GM12878 (cell line): ENCODE measurements at regions not wholly inside any gene's neighbourhood (a gene's known extent, or its start where the extent isn't known, plus 50 kb on each side); places are given as distances from the start of the nearest gene placed in this dataset.
"Not testable (repeated sequence)": the region's sequence is repeated elsewhere in the genome, so short reads cannot be mapped to it uniquely, and the experiment has no call there.

ENCODE experiments used
- ATAC-seq: fragments of 200-7000 bp; cut with Tn5 transposase; 3 replicates; pipeline ENCODE4 v1.9.1; 2020; ENCODE audit warnings: mild to moderate bottlenecking, moderate library complexity
- BruUV-seq: library from RNA; stranded (reverse); fragments of 400-500 nt; replicated peaks from 2 replicates; lab custom pipeline; 2021; lab: Mats Ljungman, UMichigan
- CTCF ChIA-PET: fragments of 300-600 bp; sonication (Branson Sonifier 250); formaldehyde crosslinking; extraction: SDS; loops from one replicate; lab custom pipeline; 2021; ENCODE audit warnings: inconsistent platforms; lab: Yijun Ruan, JAX
- POLR2A ChIA-PET: fragments of 350-600 bp; formaldehyde crosslinking; extraction: SDS; loops from one replicate; lab custom pipeline; 2021; ENCODE audit warnings: inconsistent platforms; lab: Charles Lee
- RAD21 ChIA-PET: fragments of 300-600 bp; sonication (Branson Sonifier 250); formaldehyde crosslinking; loops from one replicate; lab custom pipeline; 2023; ENCODE audit warnings: antibody characterized with exemption; ENCODE audit not compliant: unreplicated experiment; lab: Charles Lee
- SMC1A ChIA-PET: fragments of 300-600 bp; sonication (Branson Sonifier 250); formaldehyde crosslinking; loops from one replicate; lab custom pipeline; 2023; ENCODE audit not compliant: unreplicated experiment, uncharacterized antibody; lab: Charles Lee
- DNase-seq: peaks from one replicate; pipeline ENCODE4 v3.0.0-alpha.2; 2011; ENCODE audit warnings: low read depth, low spot score
- FAIRE-seq: peaks from 3 replicates; lab custom pipeline; 2011; peaks lifted over from hg19 to GRCh38; lab: Jason Lieb, UNC
- H2AFZ ChIP-seq: 2 replicates; pipeline ENCODE4 v1.6.0; 2011; ENCODE audit warnings: low read depth, low read length, control low read depth; ENCODE audit not compliant: control insufficient read depth
- H3K27ac ChIP-seq: 2 replicates; pipeline ENCODE4 v1.5.1; 2011; ENCODE audit warnings: control low read depth; ENCODE audit not compliant: control insufficient read depth, insufficient read depth
- H3K27me3 ChIP-seq, 2 experiments: replicated peaks in 1 of 2; 2 replicates each; pipeline versions ENCODE4 v1.6.0 to v1.6.1; 2011; ENCODE audit warnings: low read length in 1 of 2; ENCODE audit not compliant: control insufficient read depth in 2 of 2, insufficient read depth in 2 of 2
- H3K36me3 ChIP-seq, 2 experiments: 2 replicates each; pipeline ENCODE4 v1.5.1; 2011; ENCODE audit warnings: low read length in 1 of 2; ENCODE audit not compliant: control insufficient read depth in 2 of 2, insufficient read depth in 2 of 2
- H3K4me1 ChIP-seq: 2 replicates; pipeline ENCODE4 v1.6.1; 2011; ENCODE audit warnings: mild to moderate bottlenecking, low read length, moderate library complexity, mixed read lengths; ENCODE audit not compliant: control insufficient read depth, insufficient read depth
- H3K4me2 ChIP-seq: 2 replicates; pipeline ENCODE4 v1.6.0; 2011; ENCODE audit warnings: control low read depth; ENCODE audit not compliant: control insufficient read depth, insufficient read depth
- H3K4me3 ChIP-seq: fragments of 200-600 bp; sonication (generic); 2 replicates; pipeline ENCODE4 v1.5.1; 2016
- H3K79me2 ChIP-seq: 2 replicates; pipeline ENCODE4 v1.6.0; 2011; ENCODE audit warnings: low read length; ENCODE audit not compliant: control insufficient read depth, insufficient read depth
- H3K9ac ChIP-seq: 2 replicates; pipeline ENCODE4 v1.8.0; 2011; ENCODE audit warnings: low read length, control low read depth, mixed read lengths; ENCODE audit not compliant: control insufficient read depth, insufficient read depth
- H3K9me3 ChIP-seq: replicated peaks from 3 replicates; pipeline ENCODE4 v1.5.1; 2011; ENCODE audit warnings: mild to moderate bottlenecking, low read length; ENCODE audit not compliant: control insufficient read depth, insufficient read depth
- H4K20me1 ChIP-seq: 2 replicates; pipeline ENCODE4 v1.6.0; 2011; ENCODE audit not compliant: control insufficient read depth, insufficient read depth
- GATAD2B ChIP-seq: fragments of 450-650 bp; conservative IDR thresholded peaks from 2 replicates; pipeline ENCODE4 v1.6.1; 2017; ENCODE audit warnings: low read depth, mild to moderate bottlenecking, moderate library complexity
- MTA2 ChIP-seq: fragments of 450-650 bp; IDR thresholded peaks from 2 replicates; pipeline ENCODE4 v1.6.1; 2016; ENCODE audit warnings: low read depth, mild to moderate bottlenecking, moderate library complexity
- SRF ChIP-seq, 2 experiments: IDR thresholded peaks; 2 replicates each; pipeline ENCODE4 v1.6.1; 2011; ENCODE audit warnings: low read depth in 2 of 2, low read length in 2 of 2, mild to moderate bottlenecking in 1 of 2, moderate library complexity in 1 of 2
- TCF7 ChIP-seq: IDR thresholded peaks from 2 replicates; pipeline ENCODE4 v1.6.1; 2014; ENCODE audit warnings: antibody characterized with exemption, borderline replicate concordance
- ZNF217 ChIP-seq: fragments of 450-650 bp; IDR thresholded peaks from 2 replicates; pipeline ENCODE4 v1.6.1; 2017; ENCODE audit warnings: antibody characterized with exemption, mild to moderate bottlenecking
- WGBS: methylation state at CpG from one replicate; pipeline ENCODE4 v1.1.6; 2016; ENCODE audit warnings: low lambda C conversion rate; ENCODE audit not compliant: insufficient replicate concordance, insufficient coverage; ENCODE audit errors: missing lambda C conversion rate; 5-methylcytosine and 5-hydroxymethylcytosine counted together
- in situ Hi-C: fragments of 300-500 bp; cut with MboI; formaldehyde crosslinking; loops from 9 replicates; pipeline ENCODE4 v1.14.3; 2018; ENCODE audit warnings: mixed read lengths
- intact Hi-C: fragments of 100-400 bp; cut with micrococcal nuclease; formaldehyde crosslinking; loops from one replicate; pipeline ENCODE4 v1.14.2; 2022; ENCODE audit not compliant: unreplicated experiment
- TF ChIP-seq, protein P1 (sequence below): fragments of 450-650 bp; IDR thresholded peaks from 2 replicates; pipeline ENCODE4 v1.6.1; 2017; ENCODE audit warnings: mild to moderate bottlenecking, low read depth, inconsistent platforms; ENCODE audit not compliant: poor library complexity, severe bottlenecking

- Histone ChIP-seq H3K4me1 (no peaks in the 10 kb centered on the region), H3K79me2 (no peaks in the 10 kb centered on the region), H3K9me3 (no peaks in the 10 kb centered on the region), H3K4me2 (no peak overlapping the region), H3K4me3 (no peak overlapping the region), H3K27ac (no peak overlapping the region), H3K27me3 (no peaks in the 10 kb centered on the region; a peak in 1 of 4 replicates), H3K9ac (no peak overlapping the region), H3K36me3 (no peaks in the 10 kb centered on the region), H4K20me1 (no peaks in the 10 kb centered on the region; the same call in 1 of the 2 replicates), H2AFZ (no peak overlapping the region)
- BruUV-seq = no TSS peak
- SMC1A ChIA-PET = no interaction called here
- TF ChIP-seq, protein P1, sequence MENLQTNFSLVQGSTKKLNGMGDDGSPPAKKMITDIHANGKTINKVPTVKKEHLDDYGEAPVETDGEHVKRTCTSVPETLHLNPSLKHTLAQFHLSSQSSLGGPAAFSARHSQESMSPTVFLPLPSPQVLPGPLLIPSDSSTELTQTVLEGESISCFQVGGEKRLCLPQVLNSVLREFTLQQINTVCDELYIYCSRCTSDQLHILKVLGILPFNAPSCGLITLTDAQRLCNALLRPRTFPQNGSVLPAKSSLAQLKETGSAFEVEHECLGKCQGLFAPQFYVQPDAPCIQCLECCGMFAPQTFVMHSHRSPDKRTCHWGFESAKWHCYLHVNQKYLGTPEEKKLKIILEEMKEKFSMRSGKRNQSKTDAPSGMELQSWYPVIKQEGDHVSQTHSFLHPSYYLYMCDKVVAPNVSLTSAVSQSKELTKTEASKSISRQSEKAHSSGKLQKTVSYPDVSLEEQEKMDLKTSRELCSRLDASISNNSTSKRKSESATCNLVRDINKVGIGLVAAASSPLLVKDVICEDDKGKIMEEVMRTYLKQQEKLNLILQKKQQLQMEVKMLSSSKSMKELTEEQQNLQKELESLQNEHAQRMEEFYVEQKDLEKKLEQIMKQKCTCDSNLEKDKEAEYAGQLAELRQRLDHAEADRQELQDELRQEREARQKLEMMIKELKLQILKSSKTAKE = no peak
- TF ChIP-seq ZNF217 (no peak), TCF7 (no peak), GATAD2B (no peak), MTA2 (no peak)
- POLR2A ChIA-PET = no interaction called here
- no peak for ATAC-seq
- FAIRE-seq = no peak
- in situ Hi-C loops = no loop called here
- CTCF ChIA-PET = no interaction called here
- DNase-seq = no peak
- WGBS = 25% methylated on average over 8 of the region's 8 CpGs
- intact Hi-C loops = no loop called here
- RAD21 ChIA-PET = no interaction called here
These were observed 81.4 kb upstream of the PODXL start for GRCh38 chr7:131637859-131638258.

GRCh38 chr7:131636092-131636491, 79.7 kb upstream of the PODXL start:
- Histone ChIP-seq H3K27ac (no peak overlapping the region), H3K36me3 (no peaks in the 10 kb centered on the region), H4K20me1 (no peaks in the 10 kb centered on the region; the same call in 1 of the 2 replicates), H3K79me2 (no peaks in the 10 kb centered on the region), H2AFZ (no peak overlapping the region), H3K27me3 (no peaks in the 10 kb centered on the region; a peak in 1 of 4 replicates), H3K9me3 (no peaks in the 10 kb centered on the region), H3K9ac (no peak overlapping the region), H3K4me1 (no peaks in the 10 kb centered on the region), H3K4me3 (no peak overlapping the region), H3K4me2 (no peak overlapping the region)
- FAIRE-seq (no peak), ATAC-seq (no peak), DNase-seq (no peak)
- in situ Hi-C loops = no loop called here
- RAD21 ChIA-PET = no interaction called here
- no peak for TF ChIP-seq SRF (IDR thresholded peaks at IDR 0.05; ENCODE audit: low read depth in 2 of 2, low read length in 2 of 2)
- POLR2A ChIA-PET = no interaction called here
- SMC1A ChIA-PET = no interaction called here
- BruUV-seq = no TSS peak
- CTCF ChIA-PET = no interaction called here
- 61% methylated on average over 13 of the region's 13 CpGs for WGBS
- intact Hi-C loops = no loop called here

- DNase-seq, in situ Hi-C loops, intact Hi-C loops, H3K4me1 ChIP-seq, H2AFZ ChIP-seq, FAIRE-seq, ATAC-seq, H3K27me3 ChIP-seq, H3K36me3 ChIP-seq, POLR2A ChIA-PET, H3K9ac ChIP-seq, RAD21 ChIA-PET, H3K4me2 ChIP-seq, H3K27ac ChIP-seq, H3K9me3 ChIP-seq, BruUV-seq, H4K20me1 ChIP-seq, H3K79me2 ChIP-seq, H3K4me3 ChIP-seq, SMC1A ChIA-PET: not testable (repeated sequence)
- CTCF ChIA-PET = interaction anchor here (1.1 kb wide), 1 partner anchor 17 kb away, joined by 3 read pairs; no protein-coding TSS in a partner anchor
These were observed 77.8 kb upstream of the PODXL start for GRCh38 chr7:131634197-131634596.
